PFSK-1 (cell line): ENCODE measurements at regions not wholly inside any gene's neighbourhood (a gene's known extent, or its start where the extent isn't known, plus 50 kb on each side); places are given as distances from the start of the nearest gene placed in this dataset.

Experiments used
- FOXP2 ChIP-seq: optimal IDR thresholded peaks from 2 replicates; pipeline ENCODE3; 2011; ENCODE audit warnings: borderline replicate concordance, control low read depth, inconsistent platforms; ENCODE audit not compliant: insufficient read depth; ENCODE audit errors: extremely low read length, extremely low read depth
- POLR2AphosphoS5 ChIP-seq: IDR thresholded peaks from 2 replicates; pipeline ENCODE4 v1.6.1; 2012; ENCODE audit warnings: low read depth, mild to moderate bottlenecking, control low read depth, low read length, moderate library complexity
- REST ChIP-seq, 2 experiments: IDR thresholded peaks; 2 replicates each; pipeline versions ENCODE4 v1.6.1 to v1.8.0; 2011 to 2012; ENCODE audit warnings: low read depth in 2 of 2, low read length in 2 of 2, control low read depth in 1 of 2, inconsistent platforms in 1 of 2, mild to moderate bottlenecking in 1 of 2, moderate library complexity in 1 of 2; ENCODE audit not compliant: insufficient read depth in 1 of 2
- TAF1 ChIP-seq: IDR thresholded peaks from 2 replicates; pipeline ENCODE4 v1.6.1; 2012; ENCODE audit warnings: low read length, control low read depth, borderline replicate concordance; ENCODE audit not compliant: insufficient read depth

GRCh38 chr9:728535-728934 lies 113.0 kb upstream of the DMRT1 start:
- TF ChIP-seq REST (IDR thresholded peaks at IDR 0.05; ENCODE audit: insufficient read depth in 1 of 2, low read depth in 2 of 2, low read length in 2 of 2) (no peak), FOXP2 (no peak), POLR2AphosphoS5 (no peak), TAF1 (no peak)
